Ovary (tissue), 7 donors: ENCODE measurements at regions not wholly inside any gene's neighbourhood (a gene's known extent, or its start where the extent isn't known, plus 50 kb on each side); places are given as distances from the start of the nearest gene placed in this dataset.

Source experiments
- DNase-seq, 5 donors: peaks; one replicate each; pipeline ENCODE4 v3.0.0-alpha.2; 2019 to 2020
- H3K27ac ChIP-seq, 2 donors: fragments of 200-600 bp; one replicate each; pipeline versions ENCODE4 v1.5.1 to v1.8.0; 2019 to 2022
- H3K27me3 ChIP-seq: fragments of 200-600 bp; one replicate; pipeline ENCODE4 v1.8.0; 2022
- H3K36me3 ChIP-seq: fragments of 200-600 bp; sonication (generic); one replicate; pipeline ENCODE4 v1.5.1; 2019
- H3K4me1 ChIP-seq: one replicate; pipeline ENCODE4 v1.8.1; 2013; ENCODE audit warnings: mild to moderate bottlenecking, moderate library complexity; ENCODE audit not compliant: insufficient read depth
- H3K4me3 ChIP-seq: fragments of 200-600 bp; sonication (generic); one replicate; pipeline ENCODE4 v1.5.1; 2017
- H3K9me3 ChIP-seq, 2 donors: fragments of 200-600 bp in 1 of 2; sonication (generic) in 1 of 2; one replicate each; pipeline versions ENCODE4 v1.5.1 to v1.8.1; 2013 to 2019; ENCODE audit warnings: mild to moderate bottlenecking in 1 of 2, moderate library complexity in 1 of 2
- EP300 ChIP-seq: sonication (generic); formaldehyde crosslinking; IDR thresholded peaks from one replicate; pipeline ENCODE4 v1.6.1; 2017; ENCODE audit warnings: antibody characterized with exemption
- POLR2A ChIP-seq: fragments of 450-650 bp; IDR thresholded peaks from one replicate; pipeline ENCODE4 v1.6.1; 2017; ENCODE audit warnings: antibody characterized with exemption, mild to moderate bottlenecking, moderate library complexity
- WGBS, 3 donors: extraction: QIAGEN DNeasy Blood & Tissue Kit in 1 of 3; methylation state at CpG; one replicate each; pipeline versions ENCODE4 v1.1.5 to v1.1.7; 2013 to 2017; 5-methylcytosine and 5-hydroxymethylcytosine counted together
- intact Hi-C, 4 donors: fragments of 100-400 bp; cut with DNase I; formaldehyde crosslinking; loops; one replicate each; pipeline versions ENCODE4 v1.11.0 to v1.15.1; 2022 to 2023
- TF ChIP-seq, protein P1 (sequence below), 3 donors: fragments of 450-650 bp in 2 of 3; fragments of 200-600 bp in 1 of 3; IDR thresholded peaks; one replicate each; pipeline versions ENCODE4 v1.5.1 to v1.8.0; 2016 to 2022; ENCODE audit warnings: antibody characterized with exemption in 3 of 3, mild to moderate bottlenecking in 1 of 3
- donor health status: DM: no; HTN: no; CAD: no; lungs with moderate emphysema.
- donor health status: DM: no; HTN: no; CAD: no.
- donor health status: Bipolar disorder and iron deficiency.
- donor health status: DM: no; HTN: no; CAD: no.
- donor health status: DM: yes; HTN: yes; CAD: no.

DNA sequence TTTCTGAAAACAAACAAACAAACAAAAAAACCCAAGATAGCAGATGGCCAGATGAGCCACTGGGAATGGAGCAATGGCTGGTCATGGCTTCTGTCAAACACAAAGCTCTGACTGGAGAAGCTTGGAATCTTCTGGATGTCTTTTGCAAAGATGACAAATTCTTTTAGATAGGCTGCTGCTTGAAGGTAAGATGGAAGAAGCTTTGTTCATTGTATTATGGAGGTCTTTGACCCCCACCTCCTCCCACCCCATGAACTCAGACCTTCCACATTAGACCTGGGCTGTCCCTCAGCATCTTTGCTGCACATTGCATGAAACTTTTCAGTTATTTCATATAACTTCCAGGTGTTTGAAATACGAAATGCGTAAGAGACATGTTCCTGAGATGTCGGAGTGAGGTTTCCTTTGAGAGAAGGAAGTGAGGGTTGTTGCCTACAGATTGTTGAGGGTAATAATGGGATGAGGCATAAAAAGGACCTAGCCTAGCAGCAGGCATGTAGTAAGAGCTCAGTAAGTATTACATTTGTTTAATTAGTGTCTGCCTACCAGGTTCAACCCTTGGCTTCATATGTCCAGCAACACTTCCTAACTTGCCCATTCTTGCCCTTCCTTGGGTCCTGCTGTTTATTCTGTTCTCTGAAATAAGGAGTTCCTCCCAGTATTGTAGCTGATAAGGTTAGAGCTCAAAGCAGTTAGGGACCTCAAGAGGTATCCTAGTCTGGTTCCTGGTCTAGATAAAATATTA is 51.4 kb upstream of the IER3 start:
- Histone ChIP-seq H3K4me1 (peaks cover 2% of the 10 kb centered on the region), H3K4me3 (no peak overlapping the region), H3K36me3 (no peaks in the 10 kb centered on the region), H3K9me3 (no peaks in the 10 kb centered on the region), H3K27me3 (no peaks in the 10 kb centered on the region), H3K27ac (no peak overlapping the region)
- TF ChIP-seq, protein P1, sequence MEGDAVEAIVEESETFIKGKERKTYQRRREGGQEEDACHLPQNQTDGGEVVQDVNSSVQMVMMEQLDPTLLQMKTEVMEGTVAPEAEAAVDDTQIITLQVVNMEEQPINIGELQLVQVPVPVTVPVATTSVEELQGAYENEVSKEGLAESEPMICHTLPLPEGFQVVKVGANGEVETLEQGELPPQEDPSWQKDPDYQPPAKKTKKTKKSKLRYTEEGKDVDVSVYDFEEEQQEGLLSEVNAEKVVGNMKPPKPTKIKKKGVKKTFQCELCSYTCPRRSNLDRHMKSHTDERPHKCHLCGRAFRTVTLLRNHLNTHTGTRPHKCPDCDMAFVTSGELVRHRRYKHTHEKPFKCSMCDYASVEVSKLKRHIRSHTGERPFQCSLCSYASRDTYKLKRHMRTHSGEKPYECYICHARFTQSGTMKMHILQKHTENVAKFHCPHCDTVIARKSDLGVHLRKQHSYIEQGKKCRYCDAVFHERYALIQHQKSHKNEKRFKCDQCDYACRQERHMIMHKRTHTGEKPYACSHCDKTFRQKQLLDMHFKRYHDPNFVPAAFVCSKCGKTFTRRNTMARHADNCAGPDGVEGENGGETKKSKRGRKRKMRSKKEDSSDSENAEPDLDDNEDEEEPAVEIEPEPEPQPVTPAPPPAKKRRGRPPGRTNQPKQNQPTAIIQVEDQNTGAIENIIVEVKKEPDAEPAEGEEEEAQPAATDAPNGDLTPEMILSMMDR (IDR thresholded peaks at IDR 0.05): no peak
- TF ChIP-seq EP300: no peak
- TF ChIP-seq POLR2A: no peak
- 93 to 99% (median 97%) methylated on average over 3 of the region's 3 CpGs for WGBS, 3 donors
- intact Hi-C loops: no loop called here
- no peak for DNase-seq
